ENCODE measurements at regions not wholly inside any gene's neighbourhood (a gene's known extent, or its start where the extent isn't known, plus 50 kb on each side); places are given as distances from the start of the nearest gene placed in this dataset.

DNA sequence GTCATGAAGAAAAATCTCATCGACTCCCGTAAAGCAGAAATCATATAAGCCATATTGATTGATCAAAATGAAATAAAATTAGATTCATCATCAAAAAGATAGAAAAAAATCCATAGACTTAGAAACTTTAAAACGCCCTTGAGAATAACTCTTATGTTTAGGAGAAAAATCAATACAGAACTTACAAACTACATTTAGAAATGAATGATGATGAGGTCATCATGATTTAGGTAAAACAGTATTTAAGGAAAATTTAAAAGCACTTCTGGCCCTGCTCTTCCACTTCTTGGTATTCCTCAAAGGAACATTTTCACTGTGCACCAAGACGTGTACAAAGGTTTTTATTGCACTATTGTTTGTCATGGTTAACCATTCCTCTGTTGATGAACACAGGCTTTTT lies 173.4 kb upstream of the PSMD7 start:
- TF ChIP-seq, protein P1, sequence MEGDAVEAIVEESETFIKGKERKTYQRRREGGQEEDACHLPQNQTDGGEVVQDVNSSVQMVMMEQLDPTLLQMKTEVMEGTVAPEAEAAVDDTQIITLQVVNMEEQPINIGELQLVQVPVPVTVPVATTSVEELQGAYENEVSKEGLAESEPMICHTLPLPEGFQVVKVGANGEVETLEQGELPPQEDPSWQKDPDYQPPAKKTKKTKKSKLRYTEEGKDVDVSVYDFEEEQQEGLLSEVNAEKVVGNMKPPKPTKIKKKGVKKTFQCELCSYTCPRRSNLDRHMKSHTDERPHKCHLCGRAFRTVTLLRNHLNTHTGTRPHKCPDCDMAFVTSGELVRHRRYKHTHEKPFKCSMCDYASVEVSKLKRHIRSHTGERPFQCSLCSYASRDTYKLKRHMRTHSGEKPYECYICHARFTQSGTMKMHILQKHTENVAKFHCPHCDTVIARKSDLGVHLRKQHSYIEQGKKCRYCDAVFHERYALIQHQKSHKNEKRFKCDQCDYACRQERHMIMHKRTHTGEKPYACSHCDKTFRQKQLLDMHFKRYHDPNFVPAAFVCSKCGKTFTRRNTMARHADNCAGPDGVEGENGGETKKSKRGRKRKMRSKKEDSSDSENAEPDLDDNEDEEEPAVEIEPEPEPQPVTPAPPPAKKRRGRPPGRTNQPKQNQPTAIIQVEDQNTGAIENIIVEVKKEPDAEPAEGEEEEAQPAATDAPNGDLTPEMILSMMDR (IDR thresholded peaks at IDR 0.05; ENCODE audit: poor library complexity): no peak
- no peak for TF ChIP-seq EZH2 (IDR thresholded peaks at IDR 0.05; ENCODE audit: borderline replicate concordance)
